ENCODE measurements at regions not wholly inside any gene's neighbourhood (a gene's known extent, or its start where the extent isn't known, plus 50 kb on each side); places are given as distances from the start of the nearest gene placed in this dataset.

- TF ChIP-seq CTCF (conservative IDR thresholded peaks at IDR 0.05; ENCODE audit: low read depth, low read length) (no peak), EZH2 (IDR thresholded peaks at IDR 0.05; ENCODE audit: low read length, unreplicated experiment) (no peak), EZH2phosphoT487 (IDR thresholded peaks at IDR 0.05; ENCODE audit: borderline replicate concordance, low read length) (no peak)
Observed at GRCh38 chr1:222275729-222276465, 272.0 kb downstream of the HHIPL2 start.

Data from PC-3 (cell line).